ENCODE measurements at regions not wholly inside any gene's neighbourhood (a gene's known extent, or its start where the extent isn't known, plus 50 kb on each side); places are given as distances from the start of the nearest gene placed in this dataset.

DNA sequence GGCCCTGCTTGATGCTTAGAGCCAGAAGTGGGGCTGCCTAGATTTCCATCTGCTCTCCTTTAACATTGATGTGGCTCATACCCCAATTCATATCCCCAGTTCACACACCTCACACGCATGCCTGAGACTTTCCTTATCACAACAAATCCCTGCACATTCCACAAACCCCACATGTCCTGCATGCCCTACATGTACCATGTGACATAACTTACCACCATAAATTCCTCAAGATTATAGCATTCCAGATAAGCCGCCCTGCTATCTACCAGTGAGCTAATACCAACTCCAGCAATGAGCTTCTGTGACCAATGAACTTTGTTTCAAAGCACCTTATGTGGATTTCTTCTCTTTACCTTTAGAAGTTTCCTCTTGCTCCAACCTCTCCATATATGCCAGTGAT is 104.7 kb upstream of the RAB11FIP2 start:
- Mint-ChIP-seq H3K27me3 (ENCODE audit: unreplicated experiment) (no peaks in the 10 kb centered on the region), H3K4me3 (ENCODE audit: low read depth, unreplicated experiment) (no peak overlapping the region), H3K27ac (ENCODE audit: unreplicated experiment) (no peak overlapping the region), H3K4me1 (ENCODE audit: low read depth, unreplicated experiment) (no peaks in the 10 kb centered on the region), H3K9me3 (ENCODE audit: low read depth, unreplicated experiment) (no peaks in the 10 kb centered on the region), H3K36me3 (ENCODE audit: insufficient read depth, unreplicated experiment) (no peaks in the 10 kb centered on the region)
- intact Hi-C loops (cut with micrococcal nuclease; ENCODE audit: unreplicated experiment), result no loop called here
- BruUV-seq (replicated peaks), result no TSS peak
- TF ChIP-seq, protein P1, sequence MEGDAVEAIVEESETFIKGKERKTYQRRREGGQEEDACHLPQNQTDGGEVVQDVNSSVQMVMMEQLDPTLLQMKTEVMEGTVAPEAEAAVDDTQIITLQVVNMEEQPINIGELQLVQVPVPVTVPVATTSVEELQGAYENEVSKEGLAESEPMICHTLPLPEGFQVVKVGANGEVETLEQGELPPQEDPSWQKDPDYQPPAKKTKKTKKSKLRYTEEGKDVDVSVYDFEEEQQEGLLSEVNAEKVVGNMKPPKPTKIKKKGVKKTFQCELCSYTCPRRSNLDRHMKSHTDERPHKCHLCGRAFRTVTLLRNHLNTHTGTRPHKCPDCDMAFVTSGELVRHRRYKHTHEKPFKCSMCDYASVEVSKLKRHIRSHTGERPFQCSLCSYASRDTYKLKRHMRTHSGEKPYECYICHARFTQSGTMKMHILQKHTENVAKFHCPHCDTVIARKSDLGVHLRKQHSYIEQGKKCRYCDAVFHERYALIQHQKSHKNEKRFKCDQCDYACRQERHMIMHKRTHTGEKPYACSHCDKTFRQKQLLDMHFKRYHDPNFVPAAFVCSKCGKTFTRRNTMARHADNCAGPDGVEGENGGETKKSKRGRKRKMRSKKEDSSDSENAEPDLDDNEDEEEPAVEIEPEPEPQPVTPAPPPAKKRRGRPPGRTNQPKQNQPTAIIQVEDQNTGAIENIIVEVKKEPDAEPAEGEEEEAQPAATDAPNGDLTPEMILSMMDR (IDR thresholded peaks at IDR 0.05; ENCODE audit: unreplicated experiment), result no peak
- CTCF ChIA-PET, result no interaction called here
- no peak for DNase-seq

DNA sequence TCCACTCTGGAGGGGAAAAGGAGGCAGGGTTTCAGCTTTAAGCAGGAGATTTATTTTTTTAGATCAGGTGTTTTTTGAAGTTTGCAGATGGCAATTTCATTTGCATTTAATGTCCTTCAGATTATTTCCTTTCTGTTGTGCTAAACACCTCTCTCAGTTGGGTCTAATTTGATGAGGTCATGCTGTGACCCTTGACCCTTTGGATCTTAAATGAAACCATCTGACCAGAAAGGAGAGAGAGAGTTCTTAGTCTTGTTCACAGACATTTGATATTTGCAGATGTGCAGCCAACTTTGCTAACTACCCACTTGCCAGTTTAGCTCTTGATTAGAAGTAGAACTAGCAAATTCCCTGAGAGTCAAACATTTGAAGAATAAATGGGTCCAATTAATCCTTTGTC is 101.5 kb upstream of the RAB11FIP2 start:
- TF ChIP-seq, protein P1 (IDR thresholded peaks at IDR 0.05; ENCODE audit: unreplicated experiment), result no peak
- Mint-ChIP-seq H3K27ac (ENCODE audit: unreplicated experiment) (no peak overlapping the region), H3K4me3 (ENCODE audit: low read depth, unreplicated experiment) (no peak overlapping the region), H3K36me3 (ENCODE audit: insufficient read depth, unreplicated experiment) (no peaks in the 10 kb centered on the region), H3K9me3 (ENCODE audit: low read depth, unreplicated experiment) (peaks cover 6% of the 10 kb centered on the region), H3K4me1 (ENCODE audit: low read depth, unreplicated experiment) (no peaks in the 10 kb centered on the region), H3K27me3 (ENCODE audit: unreplicated experiment) (no peaks in the 10 kb centered on the region)
- intact Hi-C loops (cut with micrococcal nuclease; ENCODE audit: unreplicated experiment), result no loop called here
- CTCF ChIA-PET, result no interaction called here
- DNase-seq, result no peak
- BruUV-seq (replicated peaks), result no TSS peak

DNA sequence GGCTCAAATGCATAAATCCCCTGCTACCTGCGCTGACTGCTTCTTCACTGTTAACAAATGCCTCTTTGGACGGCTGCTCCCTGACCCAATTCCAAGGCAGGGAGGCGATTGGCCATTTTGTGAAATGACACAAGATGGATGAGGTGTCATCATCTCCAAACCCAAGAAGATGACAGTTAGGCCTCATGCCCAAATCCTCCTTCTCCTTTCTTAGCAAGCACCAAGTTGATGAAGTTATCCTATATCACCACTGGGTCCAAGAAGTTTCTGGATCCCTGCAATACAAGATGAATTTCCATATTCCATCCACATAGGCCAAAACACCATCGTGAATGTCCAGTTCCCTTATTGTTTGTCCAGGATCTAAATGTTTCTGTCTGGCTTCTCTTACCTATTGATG is 98.5 kb upstream of the RAB11FIP2 start:
- H3K9me3 Mint-ChIP-seq (ENCODE audit: low read depth, unreplicated experiment), result peaks cover 9% of the 10 kb centered on the region
- H3K36me3 Mint-ChIP-seq (ENCODE audit: insufficient read depth, unreplicated experiment), result no peaks in the 10 kb centered on the region
- no peak overlapping the region for H3K27ac Mint-ChIP-seq (ENCODE audit: unreplicated experiment)
- H3K4me1 Mint-ChIP-seq (ENCODE audit: low read depth, unreplicated experiment), result no peaks in the 10 kb centered on the region
- no TSS peak for BruUV-seq (replicated peaks)
- H3K27me3 Mint-ChIP-seq (ENCODE audit: unreplicated experiment), result no peaks in the 10 kb centered on the region
- intact Hi-C loops (cut with micrococcal nuclease; ENCODE audit: unreplicated experiment), result no loop called here
- DNase-seq, result no peak
- CTCF ChIA-PET, result no interaction called here
- TF ChIP-seq, protein P1 (IDR thresholded peaks at IDR 0.05; ENCODE audit: unreplicated experiment), result no peak
- no peak overlapping the region for H3K4me3 Mint-ChIP-seq (ENCODE audit: low read depth, unreplicated experiment)

DNA sequence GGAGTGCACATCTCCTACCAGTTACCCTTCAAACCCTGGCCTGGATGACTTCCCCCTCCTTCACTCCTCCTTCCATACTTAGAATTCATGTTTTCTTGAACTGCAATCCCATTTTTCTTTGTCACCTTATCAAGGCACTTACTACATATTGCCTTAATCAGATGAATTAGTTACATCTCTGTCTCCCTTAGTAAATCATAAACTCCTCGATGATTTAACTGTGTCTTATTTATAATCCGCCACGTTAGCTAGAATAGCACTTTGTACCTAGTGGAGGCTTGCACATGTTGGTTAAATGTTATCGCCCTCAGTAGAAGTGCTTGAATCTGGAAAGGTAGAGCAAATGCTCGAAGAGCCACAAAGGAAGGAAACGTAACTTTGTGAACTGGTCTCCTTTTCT is 94.7 kb upstream of the RAB11FIP2 start:
- TF ChIP-seq, protein P1 (IDR thresholded peaks at IDR 0.05; ENCODE audit: unreplicated experiment), result no peak
- no TSS peak for BruUV-seq (replicated peaks)
- Mint-ChIP-seq H3K27me3 (ENCODE audit: unreplicated experiment) (no peaks in the 10 kb centered on the region), H3K4me3 (ENCODE audit: low read depth, unreplicated experiment) (no peak overlapping the region), H3K9me3 (ENCODE audit: low read depth, unreplicated experiment) (peaks cover 12% of the 10 kb centered on the region), H3K36me3 (ENCODE audit: insufficient read depth, unreplicated experiment) (no peaks in the 10 kb centered on the region), H3K4me1 (ENCODE audit: low read depth, unreplicated experiment) (no peaks in the 10 kb centered on the region), H3K27ac (ENCODE audit: unreplicated experiment) (no peak overlapping the region)
- intact Hi-C loops (cut with micrococcal nuclease; ENCODE audit: unreplicated experiment), result no loop called here
- DNase-seq, result no peak
- CTCF ChIA-PET, result no interaction called here

DNA sequence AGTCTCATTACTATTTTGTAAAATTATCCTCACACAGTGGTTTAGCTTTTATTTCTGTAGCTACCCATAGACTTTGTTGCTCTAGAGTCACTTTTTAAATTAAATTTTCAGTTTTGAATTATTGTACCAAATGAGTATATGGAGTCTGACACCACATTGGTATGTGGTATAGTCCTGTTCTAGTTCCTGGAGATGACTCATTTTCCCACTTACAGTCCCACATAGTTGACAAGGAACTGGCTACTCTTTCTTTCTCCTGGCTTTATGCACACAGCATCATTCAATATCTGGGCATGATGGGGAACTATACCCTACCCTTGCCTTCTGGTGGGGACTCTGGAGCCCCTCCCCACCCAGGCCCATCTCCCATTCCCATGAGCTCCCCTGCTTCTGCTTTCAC is 92.6 kb upstream of the RAB11FIP2 start:
- Mint-ChIP-seq H3K27ac (ENCODE audit: unreplicated experiment) (no peak overlapping the region), H3K4me1 (ENCODE audit: low read depth, unreplicated experiment) (no peaks in the 10 kb centered on the region), H3K9me3 (ENCODE audit: low read depth, unreplicated experiment) (peaks cover 9% of the 10 kb centered on the region), H3K4me3 (ENCODE audit: low read depth, unreplicated experiment) (no peak overlapping the region), H3K36me3 (ENCODE audit: insufficient read depth, unreplicated experiment) (no peaks in the 10 kb centered on the region), H3K27me3 (ENCODE audit: unreplicated experiment) (no peaks in the 10 kb centered on the region)
- no peak for DNase-seq
- CTCF ChIA-PET, result no interaction called here
- BruUV-seq (replicated peaks), result no TSS peak
- TF ChIP-seq, protein P1 (IDR thresholded peaks at IDR 0.05; ENCODE audit: unreplicated experiment), result no peak
- intact Hi-C loops (cut with micrococcal nuclease; ENCODE audit: unreplicated experiment), result no loop called here

Data from Calu3 (cell line).